Right lobe of liver (tissue), 4 donors: ENCODE measurements at regions not wholly inside any gene's neighbourhood (a gene's known extent, or its start where the extent isn't known, plus 50 kb on each side); places are given as distances from the start of the nearest gene placed in this dataset.

Experiments
- CTCF ChIP-seq, 4 donors: fragments of 200-600 bp in 3 of 4; fragments of 450-650 bp in 1 of 4; IDR thresholded peaks; one replicate each; pipeline versions ENCODE4 v1.5.1 to v1.8.0; 2016 to 2022; ENCODE audit warnings: antibody characterized with exemption in 4 of 4, mild to moderate bottlenecking in 2 of 4
- POLR2A ChIP-seq: fragments of 450-650 bp; IDR thresholded peaks from one replicate; pipeline ENCODE4 v1.6.1; 2017; ENCODE audit warnings: antibody characterized with exemption, mild to moderate bottlenecking
- donor health status: DM: no; HTN: no; CAD: no.
- donor health status: DM: no; HTN: no; CAD: no.
- donor health status: DM: no; HTN: yes; CAD: no.

- TF ChIP-seq POLR2A (no peak), CTCF (IDR thresholded peaks at IDR 0.05) (no peak)
These were observed 53.6 kb downstream of the GADD45G start for GRCh38 chr9:89658401-89658800.
